Panc1 (cell line): ENCODE measurements at regions not wholly inside any gene's neighbourhood (a gene's known extent, or its start where the extent isn't known, plus 50 kb on each side); places are given as distances from the start of the nearest gene placed in this dataset.

ENCODE experiments used
- ATAC-seq: fragments of 200-7000 bp; cut with Tn5 transposase; 2 replicates; pipeline ENCODE4 v1.9.1; 2020; ENCODE audit warnings: mild to moderate bottlenecking, moderate library complexity
- BruUV-seq: library from RNA; stranded (reverse); fragments of 400-500 nt; replicated peaks from 2 replicates; lab custom pipeline; 2021; lab: Mats Ljungman, UMichigan
- CTCF ChIA-PET: fragments of 300-600 bp; sonication (Branson Sonifier 250); formaldehyde crosslinking; loops from one replicate; lab custom pipeline; 2022; ENCODE audit warnings: antibody characterized with exemption; lab: Charles Lee
- POLR2A ChIA-PET: fragments of 300-600 bp; sonication (Branson Sonifier 250); formaldehyde crosslinking; loops from one replicate; lab custom pipeline; 2022; ENCODE audit warnings: antibody characterized with exemption; lab: Charles Lee
- DNase-seq: peaks from one replicate; pipeline ENCODE4 v3.0.0-alpha.2; 2010; ENCODE audit warnings: low read depth, low spot score
- H3K27ac ChIP-seq: 2 replicates; pipeline ENCODE4 v1.5.1; 2011; ENCODE audit warnings: mild to moderate bottlenecking, low read length, inconsistent platforms
- H3K27me3 ChIP-seq: fragments of 200-500 bp; sonication (Bioruptor generic); 2 replicates; pipeline ENCODE4 v1.6.0; 2014; ENCODE audit warnings: low read length, inconsistent platforms; ENCODE audit not compliant: control insufficient read depth, insufficient read depth
- H3K36me3 ChIP-seq: fragments of 200-500 bp; sonication (Bioruptor generic); 2 replicates; pipeline ENCODE4 v1.5.1; 2014; ENCODE audit warnings: inconsistent platforms, mild to moderate bottlenecking, low read length, moderate library complexity; ENCODE audit not compliant: control insufficient read depth, insufficient read depth
- H3K4me1 ChIP-seq: 2 replicates; pipeline ENCODE4 v1.5.1; 2011; ENCODE audit warnings: inconsistent platforms, mild to moderate bottlenecking, low read length, moderate library complexity; ENCODE audit not compliant: control insufficient read depth, insufficient read depth
- H3K4me3 ChIP-seq, 2 experiments: 2 replicates each; pipeline ENCODE4 v1.5.1; 2011 to 2012; ENCODE audit warnings: low read depth in 2 of 2, low read length in 2 of 2, mild to moderate bottlenecking in 2 of 2, inconsistent platforms in 1 of 2, moderate library complexity in 1 of 2
- H3K9me3 ChIP-seq: fragments of 200-500 bp; sonication (Bioruptor generic); 2 replicates; pipeline ENCODE4 v1.5.1; 2014; ENCODE audit warnings: low read depth, mild to moderate bottlenecking, inconsistent platforms, low read length, moderate library complexity; ENCODE audit not compliant: control insufficient read depth, insufficient read depth
- CTCF ChIP-seq: fragments of 450-650 bp; IDR thresholded peaks from 2 replicates; pipeline ENCODE4 v1.5.1; 2017; ENCODE audit warnings: mild to moderate bottlenecking
- POLR2AphosphoS5 ChIP-seq: IDR thresholded peaks from 2 replicates; pipeline ENCODE4 v1.6.1; 2012; ENCODE audit warnings: mild to moderate bottlenecking, low read depth, low read length, moderate library complexity
- SIN3A ChIP-seq: IDR thresholded peaks from 2 replicates; pipeline ENCODE4 v1.6.1; 2012; ENCODE audit warnings: low read depth, mild to moderate bottlenecking, low read length, moderate library complexity, borderline replicate concordance; ENCODE audit not compliant: insufficient read depth
- TCF7L2 ChIP-seq: IDR thresholded peaks from 2 replicates; pipeline ENCODE4 v1.6.1; 2011; ENCODE audit warnings: mild to moderate bottlenecking, low read depth, low read length, inconsistent platforms
- in situ Hi-C: cut with HindIII; loops from 2 replicates; pipeline ENCODE4 v1.10.0; 2016; ENCODE audit warnings: low sequenced_read_pairs, low pct_unique_long_range_greater_than_20kb
- intact Hi-C: fragments of 100-400 bp; cut with micrococcal nuclease; formaldehyde crosslinking; loops from one replicate; pipeline ENCODE4 v1.10.0; 2022; ENCODE audit not compliant: unreplicated experiment
- TF ChIP-seq, protein P1 (sequence below), 2 experiments: IDR thresholded peaks; 2 replicates each; pipeline ENCODE4 v1.6.1; 2011 to 2012; ENCODE audit warnings: low read depth in 2 of 2, control low read depth in 1 of 2, low read length in 1 of 2, mild to moderate bottlenecking in 1 of 2, moderate library complexity in 1 of 2; ENCODE audit not compliant: insufficient read depth in 1 of 2

DNA sequence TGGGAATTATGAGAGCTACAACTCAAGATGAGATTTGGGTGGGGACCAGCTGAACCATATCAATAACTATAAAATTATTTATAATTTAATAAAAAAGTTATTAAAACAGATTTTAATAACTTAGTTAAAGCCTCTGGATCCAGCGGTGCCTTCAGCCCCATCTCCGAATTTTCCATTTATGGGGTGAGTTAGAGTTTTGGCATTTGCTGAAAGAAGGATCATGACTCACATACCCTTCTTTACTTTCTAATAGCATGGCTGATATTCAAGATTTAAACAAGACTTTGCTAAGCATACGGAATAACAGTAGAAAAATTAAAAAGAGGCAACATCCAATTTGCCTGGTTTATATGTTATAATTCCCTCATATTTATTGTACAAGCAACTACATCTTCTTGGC is 94.5 kb downstream of the RDH14 start:
- H3K27ac ChIP-seq: no peak overlapping the region
- in situ Hi-C loops: no loop called here
- DNase-seq (no peak), ATAC-seq (no peak)
- ChIA-PET POLR2A (no interaction called here), CTCF (no interaction called here)
- no TSS peak for BruUV-seq
- H3K4me1 ChIP-seq: no peaks in the 10 kb centered on the region
- H3K4me3 ChIP-seq: no peak overlapping the region
- intact Hi-C loops: no loop called here
- TF ChIP-seq, protein P1, sequence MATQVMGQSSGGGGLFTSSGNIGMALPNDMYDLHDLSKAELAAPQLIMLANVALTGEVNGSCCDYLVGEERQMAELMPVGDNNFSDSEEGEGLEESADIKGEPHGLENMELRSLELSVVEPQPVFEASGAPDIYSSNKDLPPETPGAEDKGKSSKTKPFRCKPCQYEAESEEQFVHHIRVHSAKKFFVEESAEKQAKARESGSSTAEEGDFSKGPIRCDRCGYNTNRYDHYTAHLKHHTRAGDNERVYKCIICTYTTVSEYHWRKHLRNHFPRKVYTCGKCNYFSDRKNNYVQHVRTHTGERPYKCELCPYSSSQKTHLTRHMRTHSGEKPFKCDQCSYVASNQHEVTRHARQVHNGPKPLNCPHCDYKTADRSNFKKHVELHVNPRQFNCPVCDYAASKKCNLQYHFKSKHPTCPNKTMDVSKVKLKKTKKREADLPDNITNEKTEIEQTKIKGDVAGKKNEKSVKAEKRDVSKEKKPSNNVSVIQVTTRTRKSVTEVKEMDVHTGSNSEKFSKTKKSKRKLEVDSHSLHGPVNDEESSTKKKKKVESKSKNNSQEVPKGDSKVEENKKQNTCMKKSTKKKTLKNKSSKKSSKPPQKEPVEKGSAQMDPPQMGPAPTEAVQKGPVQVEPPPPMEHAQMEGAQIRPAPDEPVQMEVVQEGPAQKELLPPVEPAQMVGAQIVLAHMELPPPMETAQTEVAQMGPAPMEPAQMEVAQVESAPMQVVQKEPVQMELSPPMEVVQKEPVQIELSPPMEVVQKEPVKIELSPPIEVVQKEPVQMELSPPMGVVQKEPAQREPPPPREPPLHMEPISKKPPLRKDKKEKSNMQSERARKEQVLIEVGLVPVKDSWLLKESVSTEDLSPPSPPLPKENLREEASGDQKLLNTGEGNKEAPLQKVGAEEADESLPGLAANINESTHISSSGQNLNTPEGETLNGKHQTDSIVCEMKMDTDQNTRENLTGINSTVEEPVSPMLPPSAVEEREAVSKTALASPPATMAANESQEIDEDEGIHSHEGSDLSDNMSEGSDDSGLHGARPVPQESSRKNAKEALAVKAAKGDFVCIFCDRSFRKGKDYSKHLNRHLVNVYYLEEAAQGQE (IDR thresholded peaks at IDR 0.05; ENCODE audit: insufficient read depth in 1 of 2, low read depth in 2 of 2, low read length in 1 of 2): no peak
- no peak for TF ChIP-seq CTCF
- TF ChIP-seq TCF7L2: no peak
- no peak for TF ChIP-seq POLR2AphosphoS5
- no peak for TF ChIP-seq SIN3A
- H3K36me3 ChIP-seq: no peaks in the 10 kb centered on the region; the same call in 1 of the 2 replicates
- H3K9me3 ChIP-seq: no peaks in the 10 kb centered on the region
- H3K27me3 ChIP-seq: no peaks in the 10 kb centered on the region

DNA sequence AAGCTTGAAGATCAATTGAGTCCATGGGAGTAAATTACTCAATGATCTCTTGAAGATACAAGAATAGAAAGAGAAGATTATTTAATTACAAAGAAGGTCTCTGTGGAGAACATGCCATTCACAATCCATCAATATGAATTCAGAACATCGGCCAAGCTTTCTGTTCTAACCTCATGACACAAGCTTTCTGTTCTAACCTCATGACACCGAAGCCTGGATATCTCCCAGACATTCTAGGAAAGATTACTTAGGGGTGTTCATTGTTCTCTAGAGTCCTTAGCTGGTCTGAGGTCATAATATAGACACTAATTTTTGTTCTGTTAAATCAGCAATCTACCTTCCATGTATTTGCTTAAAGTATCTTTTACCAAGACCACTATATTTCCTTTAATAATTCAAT is 95.5 kb downstream of the RDH14 start:
- H3K4me3 ChIP-seq: no peak overlapping the region
- no peaks in the 10 kb centered on the region for H3K4me1 ChIP-seq
- no peaks in the 10 kb centered on the region for H3K27me3 ChIP-seq
- no peaks in the 10 kb centered on the region; the same call in 1 of the 2 replicates for H3K36me3 ChIP-seq
- H3K9me3 ChIP-seq: no peaks in the 10 kb centered on the region
- intact Hi-C loops: no loop called here
- in situ Hi-C loops: no loop called here
- no peak for ATAC-seq
- TF ChIP-seq, protein P1 (IDR thresholded peaks at IDR 0.05; ENCODE audit: insufficient read depth in 1 of 2, low read depth in 2 of 2, low read length in 1 of 2): no peak
- TF ChIP-seq CTCF: no peak
- no peak for TF ChIP-seq POLR2AphosphoS5
- TF ChIP-seq SIN3A: no peak
- no TSS peak for BruUV-seq
- no peak for DNase-seq
- POLR2A ChIA-PET: no interaction called here
- H3K27ac ChIP-seq: no peak overlapping the region
- CTCF ChIA-PET: no interaction called here
